ENCODE measurements at regions not wholly inside any gene's neighbourhood (a gene's known extent, or its start where the extent isn't known, plus 50 kb on each side); places are given as distances from the start of the nearest gene placed in this dataset.

- TF ChIP-seq CTCF (conservative IDR thresholded peaks at IDR 0.05; ENCODE audit: low read depth, low read length), result no peak
- no peak overlapping the region for H3K4me3 ChIP-seq (ENCODE audit: low read length)
- DNase-seq (ENCODE audit: low read depth), result no peak
Observed at GRCh38 chr6:168192901-168193815, 114.1 kb upstream of the FRMD1 start.

GRCh38 chr6:168192195-168192900, 113.3 kb upstream of the FRMD1 start:
- no peak for TF ChIP-seq CTCF (conservative IDR thresholded peaks at IDR 0.05; ENCODE audit: low read depth, low read length)
- no peak for DNase-seq (ENCODE audit: low read depth)
- H3K4me3 ChIP-seq (ENCODE audit: low read length), result no peak overlapping the region

- no peak for TF ChIP-seq CTCF (conservative IDR thresholded peaks at IDR 0.05; ENCODE audit: low read depth, low read length)
Observed at GRCh38 chr6:168190646-168191443, 111.8 kb upstream of the FRMD1 start.

GRCh38 chr6:168190014-168190405, 111.0 kb upstream of the FRMD1 start:
- no peak for TF ChIP-seq CTCF (conservative IDR thresholded peaks at IDR 0.05; ENCODE audit: low read depth, low read length)
- no peak for DNase-seq (ENCODE audit: low read depth)
- no peak overlapping the region for H3K4me3 ChIP-seq (ENCODE audit: low read length)

More at GRCh38 chr6:168190646-168191443, 111.8 kb upstream of the FRMD1 start:
- H3K4me3 ChIP-seq (ENCODE audit: low read length), result no peak overlapping the region
- no peak for DNase-seq (ENCODE audit: low read depth)

GRCh38 chr6:168189200-168190013, 110.4 kb upstream of the FRMD1 start:
- H3K4me3 ChIP-seq (ENCODE audit: low read length), result no peak overlapping the region
- TF ChIP-seq CTCF (conservative IDR thresholded peaks at IDR 0.05; ENCODE audit: low read depth, low read length), result no peak
- no peak for DNase-seq (ENCODE audit: low read depth)

Measured in retinal pigment epithelial cell (primary cell).